Stimulated activated naive B cell treated with anti-CD40 and anti-IgM and Interleukin-4, amounts not matched to agents 10 μg/mL and 1 μg/mL and 100 μg/mL, for 72 hours (primary cell): ENCODE measurements at regions not wholly inside any gene's neighbourhood (a gene's known extent, or its start where the extent isn't known, plus 50 kb on each side); places are given as distances from the start of the nearest gene placed in this dataset.
A peak's percentile ranks its signal among the peaks of the same experiment; 100 is the strongest.

ENCODE experiments used
- ATAC-seq, 2 donors: fragments of 150-1000 bp; cut with Tn5 transposase; replicated peaks; 2 replicates each; pipeline ENCODE4 v1.10.0; 2021; ENCODE audit warnings: moderate library complexity in 1 of 2
- DNase-seq: peaks from one replicate; pipeline ENCODE4 v3.0.0; 2021
- H3K27ac Mint-ChIP-seq: one replicate; pipeline ENCODE4 v1.8.0; 2022; ENCODE audit warnings: mild to moderate bottlenecking, mixed read lengths
- H3K27me3 Mint-ChIP-seq, 2 donors: one replicate each; pipeline ENCODE4 v1.8.0; 2022; ENCODE audit warnings: mixed read lengths in 2 of 2
- H3K36me3 Mint-ChIP-seq, 2 donors: one replicate each; pipeline ENCODE4 v1.8.0; 2022; ENCODE audit warnings: mixed read lengths in 2 of 2, mild to moderate bottlenecking in 1 of 2
- H3K4me1 Mint-ChIP-seq, 2 donors: one replicate each; pipeline ENCODE4 v1.8.0; 2022; ENCODE audit warnings: mixed read lengths in 2 of 2, mild to moderate bottlenecking in 1 of 2
- H3K4me3 Mint-ChIP-seq, 2 donors: one replicate each; pipeline ENCODE4 v1.8.0; 2022; ENCODE audit warnings: mild to moderate bottlenecking in 2 of 2, mixed read lengths in 2 of 2, moderate library complexity in 1 of 2
- H3K9me3 Mint-ChIP-seq, 2 donors: one replicate each; pipeline ENCODE4 v1.8.0; 2022; ENCODE audit warnings: mixed read lengths in 2 of 2, mild to moderate bottlenecking in 1 of 2

DNA sequence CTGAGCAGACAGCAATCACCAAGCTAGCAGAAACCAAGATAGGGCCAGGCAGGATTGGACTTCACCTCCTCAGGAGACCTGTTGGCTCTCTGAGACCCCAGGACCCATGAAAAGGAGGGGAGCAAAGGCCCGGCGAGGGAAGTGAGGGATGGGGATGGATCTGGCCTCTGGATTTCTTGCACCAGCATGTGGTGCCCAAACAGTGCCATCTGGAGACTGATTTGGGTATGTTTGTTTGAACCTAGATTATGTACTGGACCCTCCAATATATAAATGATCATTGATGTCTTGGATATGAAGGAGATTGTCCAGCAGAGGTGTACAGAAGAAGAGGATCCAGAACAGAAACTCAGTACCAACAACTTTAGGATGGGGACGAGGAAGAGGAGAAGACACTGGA is 83.4 kb upstream of the LY86 start:
- H3K27ac Mint-ChIP-seq, result peak overlapping the region; percentile 38
- peaks cover 0 to 1% of the 10 kb centered on the region in 2 donors for H3K9me3 Mint-ChIP-seq
- no peak for ATAC-seq
- H3K4me3 Mint-ChIP-seq, result no peak overlapping the region
- H3K36me3 Mint-ChIP-seq, result peaks cover 0 to 3% of the 10 kb centered on the region in 2 donors
- H3K4me1 Mint-ChIP-seq, result peaks cover 2 to 5% of the 10 kb centered on the region in 2 donors
- DNase-seq, result no peak
- peaks cover 0 to 6% of the 10 kb centered on the region in 2 donors for H3K27me3 Mint-ChIP-seq

DNA sequence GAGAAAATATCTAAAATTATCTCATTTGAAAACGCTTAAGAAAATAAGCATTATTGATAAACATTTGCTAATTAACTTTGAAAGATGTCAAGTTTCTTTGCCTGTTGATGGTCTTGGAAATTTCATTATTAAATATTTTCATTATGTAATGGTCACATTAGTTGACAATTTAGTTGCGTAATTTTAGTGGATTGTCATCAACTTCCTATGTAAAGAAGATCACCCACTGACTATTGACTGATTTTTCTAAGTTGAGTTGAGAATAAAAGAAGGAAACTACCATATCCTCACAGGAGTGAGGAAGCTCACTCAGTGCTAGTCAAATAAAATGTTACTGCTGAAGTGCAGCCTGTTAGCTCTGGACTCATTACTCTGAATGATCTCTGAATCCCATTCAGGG is 79.9 kb upstream of the LY86 start:
- no peak overlapping the region for H3K27ac Mint-ChIP-seq
- H3K9me3 Mint-ChIP-seq, result peaks cover 0 to 1% of the 10 kb centered on the region in 2 donors
- H3K4me3 Mint-ChIP-seq, result no peak overlapping the region
- no peaks in the 10 kb centered on the region for H3K4me1 Mint-ChIP-seq
- H3K27me3 Mint-ChIP-seq, result peaks cover 17 to 23% of the 10 kb centered on the region in 2 donors
- peaks cover 0 to 3% of the 10 kb centered on the region in 2 donors for H3K36me3 Mint-ChIP-seq
- ATAC-seq (no peak), DNase-seq (no peak)

DNA sequence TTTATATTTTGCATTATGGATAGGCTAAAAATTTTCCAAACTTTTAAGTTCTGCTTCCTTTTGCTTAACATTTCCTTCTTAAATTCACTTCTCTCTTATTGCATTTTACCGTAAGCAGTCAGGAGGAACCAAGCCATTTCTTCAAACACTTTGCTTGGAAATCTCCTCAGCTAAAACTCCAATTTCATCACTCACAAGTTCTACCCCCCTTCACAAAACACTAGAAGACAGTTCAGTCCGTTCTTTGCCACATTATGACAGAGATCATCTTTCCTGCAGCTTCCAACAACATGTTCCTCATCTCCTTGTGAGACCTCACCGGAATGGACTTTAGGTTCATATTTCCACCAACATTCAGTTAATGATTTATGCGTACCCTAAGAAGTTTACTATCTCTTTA is 79.2 kb upstream of the LY86 start:
- no peak for ATAC-seq
- Mint-ChIP-seq H3K27me3 (peaks cover 23% of the 10 kb centered on the region in 2 donors), H3K9me3 (peaks cover 0 to 1% of the 10 kb centered on the region in 2 donors), H3K27ac (no peak overlapping the region), H3K4me3 (no peak overlapping the region), H3K36me3 (peaks cover 0 to 3% of the 10 kb centered on the region in 2 donors), H3K4me1 (no peaks in the 10 kb centered on the region)
- DNase-seq, result no peak

DNA sequence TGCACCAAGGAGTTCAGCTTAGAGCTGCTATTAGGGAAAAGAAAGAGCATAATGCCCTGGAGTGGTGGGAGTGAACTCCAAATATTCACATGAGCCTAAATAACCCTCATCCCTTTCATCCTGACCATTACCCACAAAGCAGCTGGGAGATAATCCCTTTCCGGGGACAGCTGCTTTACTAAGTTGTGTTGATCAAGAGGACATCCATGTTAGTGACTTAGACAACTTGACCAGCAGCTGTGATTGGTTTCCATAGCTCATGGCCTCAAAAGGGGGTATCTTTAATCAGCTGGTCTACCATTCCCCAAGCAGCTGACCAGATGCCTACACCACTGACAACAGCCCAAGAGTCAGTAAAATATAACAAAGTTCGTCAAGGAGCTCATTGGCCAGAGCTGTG is 75.8 kb upstream of the LY86 start:
- no peak for ATAC-seq
- H3K27ac Mint-ChIP-seq, result no peak overlapping the region

DNA sequence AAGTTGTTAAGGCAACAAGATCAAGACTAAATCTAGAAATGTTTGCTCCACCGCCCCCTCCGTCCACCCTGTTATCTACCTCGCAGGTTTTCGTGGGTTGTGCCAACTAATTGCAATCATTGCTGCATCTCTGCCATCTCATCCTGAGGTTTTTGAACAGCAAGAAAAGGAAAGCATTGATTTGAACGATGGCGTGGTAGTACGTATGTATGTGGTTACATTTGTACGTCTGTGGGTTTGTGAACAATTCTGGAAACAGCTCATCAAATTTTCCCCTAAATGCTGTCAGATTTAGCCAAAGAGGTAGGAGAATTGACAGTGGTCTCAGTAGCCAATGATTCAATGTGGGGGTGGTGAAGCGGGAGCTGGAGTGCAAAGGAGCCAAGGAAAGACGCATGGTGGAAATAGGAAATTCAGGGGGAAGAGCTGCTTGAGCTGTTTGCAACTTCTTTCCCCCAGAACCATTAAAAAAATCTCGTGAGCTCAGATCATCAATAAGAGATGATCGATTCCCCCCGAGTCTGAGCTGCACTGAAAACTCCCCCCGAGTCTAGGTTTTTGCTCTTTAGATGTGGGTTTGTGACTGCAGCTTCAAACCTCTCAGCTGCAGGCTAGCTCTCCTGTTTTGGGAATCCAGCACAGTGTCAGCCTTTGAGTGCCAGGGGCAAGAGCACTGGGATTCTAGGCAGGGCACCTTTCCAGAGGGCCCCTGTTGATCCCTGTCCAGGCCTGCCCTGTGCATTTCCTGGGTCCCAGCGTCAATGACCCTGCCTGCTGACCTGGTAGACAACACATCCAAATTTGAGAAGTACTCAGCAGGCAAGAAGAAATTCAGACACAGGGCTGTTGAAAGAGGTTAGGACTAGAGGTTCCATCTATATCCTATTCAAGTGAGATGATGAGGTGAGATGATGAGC is 72.6 kb upstream of the LY86 start:
- H3K27me3 Mint-ChIP-seq, result peaks cover 54 to 70% of the 10 kb centered on the region in 2 donors
- H3K9me3 Mint-ChIP-seq, result no peaks in the 10 kb centered on the region
- H3K36me3 Mint-ChIP-seq, result no peaks in the 10 kb centered on the region
- peak; percentile 46 for DNase-seq
- H3K4me3 Mint-ChIP-seq, result no peak overlapping the region
- H3K4me1 Mint-ChIP-seq, result peaks cover 8 to 10% of the 10 kb centered on the region in 2 donors
- peak; percentile 78 to 91 for ATAC-seq
- peak overlapping the region; percentile 48 for H3K27ac Mint-ChIP-seq

More for the DNA sequence above, 75.8 kb upstream of the LY86 start:
- Mint-ChIP-seq H3K36me3 (no peaks in the 10 kb centered on the region), H3K9me3 (peaks cover 0 to 1% of the 10 kb centered on the region in 2 donors), H3K4me1 (peaks cover 8 to 10% of the 10 kb centered on the region in 2 donors), H3K4me3 (no peak overlapping the region), H3K27me3 (peaks cover 46% of the 10 kb centered on the region in 2 donors)
- no peak for DNase-seq

DNA sequence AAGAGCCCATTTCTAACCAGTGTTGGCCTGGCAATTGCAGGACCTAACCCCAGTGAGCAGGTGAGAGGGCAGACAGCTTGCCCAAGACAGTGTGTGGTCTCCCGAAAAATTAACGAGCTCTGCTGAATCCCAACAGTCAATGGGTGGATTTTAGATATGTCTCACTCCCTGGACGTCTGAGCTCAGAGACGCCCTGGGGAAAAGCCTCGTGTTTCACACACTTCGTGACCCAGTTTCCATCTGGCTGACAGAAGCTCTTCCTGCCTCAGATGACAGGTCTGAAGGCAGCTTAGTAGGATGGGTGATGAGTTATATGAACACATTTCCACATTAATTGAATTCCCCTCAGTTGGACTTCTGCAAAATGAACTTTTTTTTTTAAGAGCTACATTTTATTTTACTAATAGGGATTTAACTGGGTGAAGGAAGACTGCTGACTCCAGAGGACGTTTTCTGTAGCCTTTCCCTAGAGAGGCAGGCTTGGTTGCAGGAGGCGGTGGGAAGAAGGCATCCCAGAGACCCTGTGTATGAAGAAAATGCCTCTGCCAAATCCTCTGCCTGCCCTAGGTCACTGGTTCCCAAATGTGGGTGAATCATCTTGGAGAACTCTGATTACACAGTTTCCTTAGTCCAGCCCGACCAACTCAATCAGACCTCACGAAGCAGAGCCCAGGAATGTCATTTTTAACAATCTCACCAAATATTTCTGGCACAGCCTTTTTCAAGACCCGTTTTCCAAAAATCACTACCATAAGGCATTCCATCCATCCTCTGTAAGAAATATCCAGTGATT is 71.7 kb upstream of the LY86 start:
- H3K4me1 Mint-ChIP-seq, result peaks cover 8 to 10% of the 10 kb centered on the region in 2 donors
- H3K36me3 Mint-ChIP-seq, result no peaks in the 10 kb centered on the region
- no peak overlapping the region for H3K27ac Mint-ChIP-seq
- ATAC-seq (no peak), DNase-seq (no peak)
- H3K4me3 Mint-ChIP-seq, result no peak overlapping the region
- H3K27me3 Mint-ChIP-seq, result peaks cover 57 to 71% of the 10 kb centered on the region in 2 donors
- H3K9me3 Mint-ChIP-seq, result no peaks in the 10 kb centered on the region

DNA sequence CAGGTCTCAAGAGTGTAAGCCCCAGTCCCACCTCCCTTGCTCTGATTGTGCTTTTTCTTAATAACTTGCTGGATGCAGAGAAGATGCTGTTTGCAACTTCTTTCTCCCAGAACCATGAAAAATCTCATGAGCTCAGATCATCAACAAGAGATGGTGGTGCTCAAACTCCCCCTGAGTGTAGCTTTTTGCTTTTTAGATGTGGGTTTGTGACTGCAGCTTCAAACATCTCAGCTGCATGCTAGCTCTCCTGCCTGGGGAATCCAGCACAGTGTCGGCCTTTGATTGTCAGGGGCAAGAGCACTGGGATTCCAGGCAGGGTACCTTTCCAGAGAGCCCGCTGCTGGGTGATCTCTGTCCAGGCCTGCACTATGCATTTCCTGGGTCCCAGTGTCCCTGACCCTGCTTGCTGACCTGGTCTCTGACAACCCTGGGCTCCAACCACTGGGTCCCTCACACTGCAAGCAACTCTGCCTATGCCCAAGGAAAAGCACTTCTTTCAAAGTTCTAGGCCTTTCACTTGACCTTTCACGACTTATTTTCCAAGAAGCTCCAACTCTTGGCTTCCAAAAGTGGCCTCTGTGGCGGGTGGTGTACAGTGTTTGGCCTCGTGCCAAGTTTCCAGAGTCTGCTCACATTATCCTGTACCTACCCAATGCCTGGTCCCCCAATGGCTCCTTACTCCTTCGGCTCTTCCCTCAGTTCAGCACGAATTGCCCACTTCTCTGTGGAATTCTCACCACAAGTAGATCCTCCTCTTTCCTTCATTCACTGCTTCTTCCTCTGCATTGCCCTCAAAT is 69.7 kb upstream of the LY86 start:
- no peak overlapping the region for H3K4me3 Mint-ChIP-seq
- H3K36me3 Mint-ChIP-seq, result no peaks in the 10 kb centered on the region
- no peak for ATAC-seq
- DNase-seq, result no peak
- H3K27ac Mint-ChIP-seq, result no peak overlapping the region
- peaks cover 8 to 10% of the 10 kb centered on the region in 2 donors for H3K4me1 Mint-ChIP-seq
- peaks cover 61 to 69% of the 10 kb centered on the region in 2 donors for H3K27me3 Mint-ChIP-seq
- H3K9me3 Mint-ChIP-seq, result no peaks in the 10 kb centered on the region

DNA sequence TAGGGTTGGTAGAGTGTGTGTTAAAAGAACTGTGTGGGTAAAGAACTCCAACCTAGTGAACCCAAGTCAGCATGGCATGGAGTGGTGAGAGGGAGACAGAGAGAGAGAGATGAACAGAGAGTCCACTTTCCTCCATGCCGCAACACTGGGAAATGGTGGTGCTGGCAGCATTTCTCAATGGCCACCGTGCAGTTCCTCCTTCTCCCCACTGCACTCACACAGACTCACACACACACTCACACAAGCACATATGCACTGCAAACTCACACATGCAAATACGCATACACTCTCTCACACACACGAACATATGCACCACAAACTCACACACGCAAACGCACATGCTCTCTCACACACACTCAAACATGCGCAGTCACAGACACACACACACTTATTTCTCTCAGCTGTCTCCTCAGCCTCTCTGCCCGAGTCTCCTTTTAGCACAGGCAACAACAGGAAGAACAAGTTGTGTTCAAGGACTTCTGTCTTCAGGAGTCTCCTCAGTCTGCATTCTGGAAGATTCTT is 66.5 kb upstream of the LY86 start:
- Mint-ChIP-seq H3K9me3 (no peaks in the 10 kb centered on the region), H3K27ac (no peak overlapping the region), H3K4me1 (no peaks in the 10 kb centered on the region), H3K36me3 (no peaks in the 10 kb centered on the region), H3K4me3 (no peak overlapping the region), H3K27me3 (peaks cover 42 to 45% of the 10 kb centered on the region in 2 donors)
- DNase-seq (no peak), ATAC-seq (no peak)

DNA sequence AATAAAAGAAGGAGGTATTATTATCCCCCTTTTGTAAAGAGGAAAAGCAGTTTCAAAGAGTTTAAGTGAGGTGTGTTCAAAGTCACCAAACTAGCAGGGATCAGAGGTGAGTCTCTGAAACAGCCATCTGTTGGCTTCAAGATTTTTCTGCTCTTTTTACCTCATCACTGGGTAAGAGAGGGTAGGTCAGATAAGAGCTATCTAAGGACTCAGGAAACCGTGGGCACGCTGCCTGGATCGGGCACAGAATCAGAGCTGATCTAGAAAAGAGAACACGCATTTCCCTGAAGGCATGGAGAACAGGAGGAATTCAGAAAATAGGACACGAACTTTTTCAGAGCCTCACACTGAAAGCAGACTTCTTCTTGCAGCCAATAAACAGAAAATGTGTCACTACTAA is 65.8 kb upstream of the LY86 start:
- DNase-seq (no peak), ATAC-seq (no peak)
- H3K9me3 Mint-ChIP-seq, result no peaks in the 10 kb centered on the region
- H3K27me3 Mint-ChIP-seq, result peaks cover 41 to 49% of the 10 kb centered on the region in 2 donors
- no peaks in the 10 kb centered on the region for H3K4me1 Mint-ChIP-seq
- H3K36me3 Mint-ChIP-seq, result no peaks in the 10 kb centered on the region
- no peak overlapping the region for H3K27ac Mint-ChIP-seq
- H3K4me3 Mint-ChIP-seq, result no peak overlapping the region

DNA sequence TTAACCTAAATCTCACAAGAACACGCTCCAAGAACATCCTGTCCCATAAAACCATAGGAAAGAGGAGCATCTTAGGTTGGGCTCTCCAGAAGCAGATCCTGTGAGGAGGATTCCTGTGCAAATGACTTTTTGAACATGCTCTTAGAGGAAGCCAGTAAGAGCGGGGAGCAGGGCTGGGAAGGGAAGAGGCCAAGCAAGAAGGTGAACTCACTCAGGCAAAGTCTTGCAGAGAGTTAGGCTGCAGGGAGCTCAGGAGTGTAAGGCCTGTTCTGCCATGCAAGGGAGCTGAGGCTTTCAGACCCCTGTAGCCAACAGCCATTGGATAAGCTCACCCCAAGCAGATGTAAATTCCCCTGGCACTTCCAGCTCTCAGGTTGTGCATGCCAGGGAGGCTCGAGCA is 63.6 kb upstream of the LY86 start:
- peaks cover 0 to 1% of the 10 kb centered on the region in 2 donors for H3K9me3 Mint-ChIP-seq
- H3K27ac Mint-ChIP-seq, result no peak overlapping the region
- H3K27me3 Mint-ChIP-seq, result peaks cover 27 to 49% of the 10 kb centered on the region in 2 donors
- no peak for ATAC-seq
- no peaks in the 10 kb centered on the region for H3K36me3 Mint-ChIP-seq
- no peak for DNase-seq
- no peak overlapping the region for H3K4me3 Mint-ChIP-seq
- no peaks in the 10 kb centered on the region for H3K4me1 Mint-ChIP-seq

DNA sequence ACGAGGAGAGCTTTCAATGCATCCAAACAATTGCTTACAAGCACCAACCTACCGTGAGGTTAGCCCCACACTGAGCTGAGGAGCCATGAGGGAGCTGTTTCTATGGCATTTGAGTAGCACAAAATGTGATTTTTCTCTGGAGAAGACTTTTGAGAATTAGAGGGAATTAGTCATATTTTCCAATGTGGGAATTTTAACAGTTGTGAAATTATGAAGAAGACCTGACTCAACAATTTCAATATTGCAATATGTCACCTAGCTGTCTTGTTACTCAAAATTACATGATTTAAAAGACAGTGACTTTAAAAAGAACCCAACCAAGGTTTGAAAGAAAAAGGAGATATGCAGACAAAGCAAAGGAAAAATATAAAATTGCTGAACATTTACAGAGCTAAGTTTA is 62.6 kb upstream of the LY86 start:
- Mint-ChIP-seq H3K4me3 (no peak overlapping the region), H3K9me3 (peaks cover 0 to 2% of the 10 kb centered on the region in 2 donors), H3K27ac (no peak overlapping the region), H3K27me3 (peaks cover 21 to 51% of the 10 kb centered on the region in 2 donors), H3K36me3 (no peaks in the 10 kb centered on the region), H3K4me1 (no peaks in the 10 kb centered on the region)
- DNase-seq (no peak), ATAC-seq (no peak)

DNA sequence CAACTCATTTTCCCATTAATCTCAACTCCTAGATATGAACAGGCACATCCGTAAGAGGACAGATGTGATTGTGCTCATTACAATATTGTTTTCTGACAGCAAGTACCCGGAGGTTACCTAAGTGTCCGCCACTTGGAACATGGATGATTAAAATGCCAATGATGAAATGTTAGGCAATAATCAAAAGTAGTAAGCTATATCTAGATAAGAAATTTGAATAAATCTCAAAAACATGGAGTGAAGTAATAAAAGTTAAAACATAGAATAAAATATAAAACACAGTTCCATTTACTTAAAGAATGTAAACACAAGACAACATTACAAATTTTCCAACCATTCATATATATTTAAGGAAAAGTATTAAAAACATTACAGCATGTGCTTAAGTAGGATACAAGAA is 59.2 kb upstream of the LY86 start:
- Mint-ChIP-seq H3K27me3 (peaks cover 13 to 43% of the 10 kb centered on the region in 2 donors), H3K36me3 (no peaks in the 10 kb centered on the region), H3K9me3 (peaks cover 0 to 2% of the 10 kb centered on the region in 2 donors), H3K27ac (no peak overlapping the region), H3K4me1 (no peaks in the 10 kb centered on the region), H3K4me3 (no peak overlapping the region)
- no peak for DNase-seq
- no peak for ATAC-seq

DNA sequence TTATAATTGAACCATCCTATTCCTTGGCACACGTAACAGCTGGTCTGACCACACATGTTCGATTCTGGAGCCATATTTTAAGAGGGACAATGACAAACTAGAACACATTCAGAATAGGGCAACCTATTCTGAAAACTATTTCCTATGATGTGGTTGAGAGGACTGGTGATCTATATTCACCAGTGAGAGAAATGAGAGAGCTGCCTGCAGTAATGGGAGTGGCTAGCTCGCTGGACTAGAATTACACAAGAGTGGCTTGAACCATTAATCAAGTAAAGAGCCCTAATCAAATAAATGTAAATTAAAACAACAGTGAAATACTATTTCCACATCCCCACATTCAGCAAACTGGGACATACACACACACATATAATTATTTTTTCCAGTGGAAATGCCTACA is 55.3 kb upstream of the LY86 start:
- ATAC-seq (no peak), DNase-seq (no peak)
- H3K9me3 Mint-ChIP-seq, result peaks cover 0 to 2% of the 10 kb centered on the region in 2 donors
- peaks cover 17 to 44% of the 10 kb centered on the region in 2 donors for H3K27me3 Mint-ChIP-seq
- H3K4me1 Mint-ChIP-seq, result no peaks in the 10 kb centered on the region
- no peak overlapping the region for H3K27ac Mint-ChIP-seq
- no peaks in the 10 kb centered on the region for H3K36me3 Mint-ChIP-seq
- H3K4me3 Mint-ChIP-seq, result no peak overlapping the region

DNA sequence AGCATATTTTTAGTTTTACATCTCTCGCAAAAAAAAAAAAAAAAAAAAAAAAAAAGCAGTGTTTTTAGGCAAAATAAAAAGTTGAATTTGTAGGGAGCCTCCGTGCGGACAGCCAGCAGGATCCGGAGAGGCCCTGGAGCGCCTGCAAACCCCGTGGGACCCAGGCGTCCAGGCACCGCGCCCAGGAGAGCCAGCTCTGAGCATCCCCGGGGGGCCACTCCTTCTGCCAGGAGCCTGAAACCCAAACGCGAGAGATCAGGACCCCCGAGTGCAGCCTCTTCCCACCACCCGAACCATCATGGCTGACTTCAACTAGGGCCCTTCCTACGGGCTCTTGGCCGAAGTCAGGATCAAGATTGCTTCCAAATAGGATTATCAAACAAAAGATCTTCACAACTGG is 54.1 kb upstream of the LY86 start:
- Mint-ChIP-seq H3K4me3 (no peak overlapping the region), H3K27me3 (peaks cover 19 to 41% of the 10 kb centered on the region in 2 donors), H3K9me3 (peaks cover 0 to 2% of the 10 kb centered on the region in 2 donors), H3K4me1 (no peaks in the 10 kb centered on the region), H3K36me3 (no peaks in the 10 kb centered on the region), H3K27ac (no peak overlapping the region)
- DNase-seq (no peak), ATAC-seq (no peak)
